ENCODE measurements at regions not wholly inside any gene's neighbourhood (a gene's known extent, or its start where the extent isn't known, plus 50 kb on each side); places are given as distances from the start of the nearest gene placed in this dataset.

DNA sequence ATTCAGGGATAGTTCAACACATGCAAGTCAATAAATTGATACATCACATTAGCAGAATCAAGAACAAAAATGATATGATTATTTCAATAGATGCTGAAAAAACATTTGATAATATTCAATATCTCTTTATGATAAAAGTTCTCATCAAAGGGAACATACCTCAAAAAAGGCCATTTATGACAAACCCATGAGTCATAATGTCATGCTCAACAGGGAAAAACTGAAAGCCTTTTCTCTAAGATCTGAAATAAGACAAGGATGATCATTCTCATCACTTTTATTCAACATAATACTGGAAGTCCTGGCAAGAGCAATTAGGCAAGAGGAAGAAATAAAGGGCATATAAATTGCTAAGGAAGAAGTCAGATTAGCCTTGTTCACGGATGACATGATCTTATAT, 54.1 kb upstream of the TMEM158 start:
- TF ChIP-seq ZNF175 (tag by site-specific recombination; IDR thresholded peaks at IDR 0.05) (no peak), ZNF138 (tag by site-specific recombination; IDR thresholded peaks at IDR 0.05; ENCODE audit: borderline replicate concordance) (no peak), ZNF302 (tag by site-specific recombination; IDR thresholded peaks at IDR 0.05; ENCODE audit: low read depth) (no peak), ZNF174 (tag by site-specific recombination; IDR thresholded peaks at IDR 0.05) (no peak), MYNN (tag by site-specific recombination; IDR thresholded peaks at IDR 0.05; ENCODE audit: borderline replicate concordance) (no peak), SP2 (tag by site-specific recombination; IDR thresholded peaks at IDR 0.05) (no peak)
- TF ChIP-seq, protein P1, sequence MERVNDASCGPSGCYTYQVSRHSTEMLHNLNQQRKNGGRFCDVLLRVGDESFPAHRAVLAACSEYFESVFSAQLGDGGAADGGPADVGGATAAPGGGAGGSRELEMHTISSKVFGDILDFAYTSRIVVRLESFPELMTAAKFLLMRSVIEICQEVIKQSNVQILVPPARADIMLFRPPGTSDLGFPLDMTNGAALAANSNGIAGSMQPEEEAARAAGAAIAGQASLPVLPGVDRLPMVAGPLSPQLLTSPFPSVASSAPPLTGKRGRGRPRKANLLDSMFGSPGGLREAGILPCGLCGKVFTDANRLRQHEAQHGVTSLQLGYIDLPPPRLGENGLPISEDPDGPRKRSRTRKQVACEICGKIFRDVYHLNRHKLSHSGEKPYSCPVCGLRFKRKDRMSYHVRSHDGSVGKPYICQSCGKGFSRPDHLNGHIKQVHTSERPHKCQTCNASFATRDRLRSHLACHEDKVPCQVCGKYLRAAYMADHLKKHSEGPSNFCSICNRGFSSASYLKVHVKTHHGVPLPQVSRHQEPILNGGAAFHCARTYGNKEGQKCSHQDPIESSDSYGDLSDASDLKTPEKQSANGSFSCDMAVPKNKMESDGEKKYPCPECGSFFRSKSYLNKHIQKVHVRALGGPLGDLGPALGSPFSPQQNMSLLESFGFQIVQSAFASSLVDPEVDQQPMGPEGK (tag by site-specific recombination; IDR thresholded peaks at IDR 0.05) = no peak
- TF ChIP-seq, protein P2, sequence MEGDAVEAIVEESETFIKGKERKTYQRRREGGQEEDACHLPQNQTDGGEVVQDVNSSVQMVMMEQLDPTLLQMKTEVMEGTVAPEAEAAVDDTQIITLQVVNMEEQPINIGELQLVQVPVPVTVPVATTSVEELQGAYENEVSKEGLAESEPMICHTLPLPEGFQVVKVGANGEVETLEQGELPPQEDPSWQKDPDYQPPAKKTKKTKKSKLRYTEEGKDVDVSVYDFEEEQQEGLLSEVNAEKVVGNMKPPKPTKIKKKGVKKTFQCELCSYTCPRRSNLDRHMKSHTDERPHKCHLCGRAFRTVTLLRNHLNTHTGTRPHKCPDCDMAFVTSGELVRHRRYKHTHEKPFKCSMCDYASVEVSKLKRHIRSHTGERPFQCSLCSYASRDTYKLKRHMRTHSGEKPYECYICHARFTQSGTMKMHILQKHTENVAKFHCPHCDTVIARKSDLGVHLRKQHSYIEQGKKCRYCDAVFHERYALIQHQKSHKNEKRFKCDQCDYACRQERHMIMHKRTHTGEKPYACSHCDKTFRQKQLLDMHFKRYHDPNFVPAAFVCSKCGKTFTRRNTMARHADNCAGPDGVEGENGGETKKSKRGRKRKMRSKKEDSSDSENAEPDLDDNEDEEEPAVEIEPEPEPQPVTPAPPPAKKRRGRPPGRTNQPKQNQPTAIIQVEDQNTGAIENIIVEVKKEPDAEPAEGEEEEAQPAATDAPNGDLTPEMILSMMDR (tag by site-specific recombination; IDR thresholded peaks at IDR 0.05) = no peak
- TF ChIP-seq, protein P3, sequence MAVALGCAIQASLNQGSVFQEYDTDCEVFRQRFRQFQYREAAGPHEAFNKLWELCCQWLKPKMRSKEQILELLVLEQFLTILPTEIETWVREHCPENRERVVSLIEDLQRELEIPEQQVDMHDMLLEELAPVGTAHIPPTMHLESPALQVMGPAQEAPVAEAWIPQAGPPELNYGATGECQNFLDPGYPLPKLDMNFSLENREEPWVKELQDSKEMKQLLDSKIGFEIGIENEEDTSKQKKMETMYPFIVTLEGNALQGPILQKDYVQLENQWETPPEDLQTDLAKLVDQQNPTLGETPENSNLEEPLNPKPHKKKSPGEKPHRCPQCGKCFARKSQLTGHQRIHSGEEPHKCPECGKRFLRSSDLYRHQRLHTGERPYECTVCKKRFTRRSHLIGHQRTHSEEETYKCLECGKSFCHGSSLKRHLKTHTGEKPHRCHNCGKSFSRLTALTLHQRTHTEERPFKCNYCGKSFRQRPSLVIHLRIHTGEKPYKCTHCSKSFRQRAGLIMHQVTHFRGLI (tag by site-specific recombination; IDR thresholded peaks at IDR 0.05) = no peak
